A549 (cell line): ENCODE measurements at regions not wholly inside any gene's neighbourhood (a gene's known extent, or its start where the extent isn't known, plus 50 kb on each side); places are given as distances from the start of the nearest gene placed in this dataset.

Experiments used
- ATAC-seq, 2 experiments: fragments of 200-7000 bp in 1 of 2; fragments of >200 bp in 1 of 2; cut with Nextera tagmentation in 1 of 2; cut with Tn5 transposase in 1 of 2; 3 replicates each; pipeline versions ENCODE4 v1.8.0 to v1.9.1; 2018 to 2020; ENCODE audit warnings: mild to moderate bottlenecking in 1 of 2, moderate library complexity in 1 of 2
- CTCF ChIA-PET: fragments of 300-600 bp; sonication (Branson Sonifier 250); formaldehyde crosslinking; extraction: SDS; loops from one replicate; lab custom pipeline; 2021; ENCODE audit warnings: antibody characterized with exemption, inconsistent platforms; lab: Yijun Ruan, JAX
- POLR2A ChIA-PET: fragments of 350-600 bp; formaldehyde crosslinking; extraction: SDS; loops from one replicate; lab custom pipeline; 2021; ENCODE audit warnings: antibody characterized with exemption, inconsistent platforms; lab: Yijun Ruan, JAX
- DNase-seq, 2 experiments: peaks; one replicate each; pipeline versions ENCODE4 v3.0.0 to v3.0.0-alpha.2; 2011 to 2016; ENCODE audit warnings: low read depth in 1 of 2, low spot score in 1 of 2
- FAIRE-seq: peaks from 2 replicates; lab custom pipeline; 2011; peaks lifted over from hg19 to GRCh38; lab: Jason Lieb, UNC
- H3K27ac ChIP-seq, 2 experiments: fragments of >200 bp; sonication (Bioruptor Twin); formaldehyde crosslinking; 3 replicates each; pipeline ENCODE4 v1.5.1; 2016 to 2017
- H3K4me1 ChIP-seq: fragments of >200 bp; sonication (Bioruptor Twin); formaldehyde crosslinking; 3 replicates; pipeline ENCODE4 v1.6.1; 2016
- H3K4me2 ChIP-seq: fragments of >200 bp; sonication (Bioruptor Twin); formaldehyde crosslinking; 3 replicates; pipeline ENCODE4 v1.6.1; 2016
- H3K4me3 ChIP-seq: fragments of >200 bp; sonication (Bioruptor Twin); formaldehyde crosslinking; 3 replicates; pipeline ENCODE4 v1.5.1; 2016
- H3K9me3 ChIP-seq: fragments of >200 bp; sonication (Bioruptor Twin); formaldehyde crosslinking; 3 replicates; pipeline ENCODE4 v1.6.1; 2016
- CBX2 ChIP-seq: fragments of 200-600 bp; sonication (generic); IDR thresholded peaks from 2 replicates; pipeline ENCODE4 v1.6.1; 2016; ENCODE audit warnings: low read depth, mild to moderate bottlenecking, borderline replicate concordance
- CEBPB ChIP-seq, 2 experiments: fragments of >200 bp in 1 of 2; sonication (Bioruptor Twin) in 1 of 2; formaldehyde crosslinking in 1 of 2; IDR thresholded peaks; 2 replicates each; pipeline ENCODE4 v1.6.1; 2012 to 2016
- CHD4 ChIP-seq: fragments of 200-600 bp; sonication (generic); IDR thresholded peaks from 2 replicates; pipeline ENCODE4 v1.6.1; 2016; ENCODE audit warnings: antibody characterized with exemption, mild to moderate bottlenecking, borderline replicate concordance
- EHMT2 ChIP-seq: fragments of 200-600 bp; sonication (generic); IDR thresholded peaks from 2 replicates; pipeline ENCODE4 v1.6.1; 2016; ENCODE audit warnings: antibody characterized with exemption, low read depth, mild to moderate bottlenecking, moderate library complexity
- EP300 ChIP-seq, 2 experiments: fragments of >200 bp; sonication (Bioruptor Twin); formaldehyde crosslinking; IDR thresholded peaks; 2 replicates in 1 of 2; 3 replicates in 1 of 2; pipeline ENCODE4 v1.6.1; 2016 to 2017
- ESRRA ChIP-seq: fragments of 150-350 bp; IDR thresholded peaks from 2 replicates; pipeline ENCODE4 v1.6.1; 2014; ENCODE audit warnings: mild to moderate bottlenecking, low read length, borderline replicate concordance
- FOSB ChIP-seq: fragments of 250-450 bp; sonication (Bioruptor Pico); IDR thresholded peaks from 2 replicates; pipeline ENCODE4 v1.5.0; 2020; ENCODE audit warnings: mild to moderate bottlenecking, moderate library complexity
- FOSL2 ChIP-seq, 2 experiments: fragments of 450-650 bp in 1 of 2; fragments of >200 bp in 1 of 2; sonication (Bioruptor Twin) in 1 of 2; formaldehyde crosslinking; IDR thresholded peaks; 2 replicates each; pipeline versions ENCODE4 v1.5.0 to v1.6.1; 2016 to 2020; ENCODE audit warnings: mild to moderate bottlenecking in 1 of 2, moderate library complexity in 1 of 2
- FOXS1 ChIP-seq: fragments of 250-450 bp; sonication (Bioruptor Pico); IDR thresholded peaks from 2 replicates; pipeline ENCODE4 v1.5.0; 2020; ENCODE audit warnings: mild to moderate bottlenecking, moderate library complexity
- HES2 ChIP-seq: fragments of >200 bp; sonication (Bioruptor Twin); formaldehyde crosslinking; IDR thresholded peaks from 2 replicates; pipeline ENCODE4 v1.6.1; 2016
- HMGXB4 ChIP-seq: fragments of 250-450 bp; sonication (Bioruptor Pico); IDR thresholded peaks from 2 replicates; pipeline ENCODE4 v1.5.0; 2021; ENCODE audit warnings: mild to moderate bottlenecking, moderate library complexity, borderline replicate concordance
- HOXB13 ChIP-seq: fragments of 250-450 bp; sonication (Bioruptor Pico); IDR thresholded peaks from 2 replicates; pipeline ENCODE4 v1.5.0; 2020; ENCODE audit warnings: low read depth, mild to moderate bottlenecking, moderate library complexity
- JUN ChIP-seq, 2 experiments: fragments of >200 bp; sonication (Bioruptor Twin); formaldehyde crosslinking; IDR thresholded peaks; 2 replicates in 1 of 2; 3 replicates in 1 of 2; pipeline ENCODE4 v1.6.1; 2016 to 2017
- JUNB ChIP-seq: fragments of >200 bp; sonication (Bioruptor Twin); formaldehyde crosslinking; IDR thresholded peaks from 2 replicates; pipeline ENCODE4 v1.6.1; 2016
- KDM5A ChIP-seq: fragments of 200-600 bp; sonication (generic); IDR thresholded peaks from 2 replicates; pipeline ENCODE4 v1.6.1; 2016; ENCODE audit warnings: antibody characterized with exemption, mild to moderate bottlenecking
- MAX ChIP-seq: IDR thresholded peaks from 2 replicates; pipeline ENCODE4 v1.6.1; 2012
- MAZ ChIP-seq: fragments of 150-350 bp; IDR thresholded peaks from 2 replicates; pipeline ENCODE4 v1.6.1; 2014; ENCODE audit warnings: antibody characterized with exemption, low read depth, low read length, borderline replicate concordance
- NPAS2 ChIP-seq: fragments of 250-450 bp; sonication (Bioruptor Pico); IDR thresholded peaks from 2 replicates; pipeline ENCODE4 v1.8.0; 2022; ENCODE audit warnings: mild to moderate bottlenecking, moderate library complexity, borderline replicate concordance
- NR3C1 ChIP-seq: fragments of >200 bp; sonication (Bioruptor Twin); formaldehyde crosslinking; IDR thresholded peaks from 3 replicates; pipeline ENCODE4 v1.6.1; 2017
- PBX3 ChIP-seq: IDR thresholded peaks from 2 replicates; pipeline ENCODE4 v1.6.1; 2012
- RFX5 ChIP-seq: fragments of 450-650 bp; IDR thresholded peaks from 2 replicates; pipeline ENCODE4 v1.7.1; 2014; ENCODE audit warnings: antibody characterized with exemption, mild to moderate bottlenecking, moderate library complexity
- ZC3H11A ChIP-seq: fragments of 450-650 bp; IDR thresholded peaks from 2 replicates; pipeline ENCODE4 v1.6.1; 2014; ENCODE audit warnings: antibody characterized with exemption, mild to moderate bottlenecking
- ZFP36 ChIP-seq: fragments of 450-650 bp; IDR thresholded peaks from 2 replicates; pipeline ENCODE4 v1.6.1; 2014; ENCODE audit warnings: borderline replicate concordance; ENCODE audit not compliant: partially characterized antibody
- ZNF302 ChIP-seq: fragments of 250-450 bp; sonication (Bioruptor Pico); IDR thresholded peaks from 2 replicates; pipeline ENCODE4 v1.9.0; 2021; ENCODE audit warnings: inconsistent platforms, mild to moderate bottlenecking, moderate library complexity
- WGBS: methylation state at CpG from one replicate; pipeline ENCODE4 v1.1.6; 2017; ENCODE audit errors: missing lambda C conversion rate; 5-methylcytosine and 5-hydroxymethylcytosine counted together

GRCh38 chr2:140027320-140027719 is 1247.1 kb upstream of the NXPH2 start:
- no peak for FAIRE-seq
- WGBS = 55% methylated on average over 7 of the region's 7 CpGs
- no peak overlapping the region for H3K4me3 ChIP-seq
- ChIA-PET POLR2A (no interaction called here), CTCF (no interaction called here)
- no peak overlapping the region for H3K4me2 ChIP-seq
- no peaks in the 10 kb centered on the region; the same call in 2 of the 3 replicates for H3K9me3 ChIP-seq
- peak in 1 of 2 experiments; percentile 2 for DNase-seq
- no peaks in the 10 kb centered on the region for H3K4me1 ChIP-seq
- TF ChIP-seq NPAS2 (CRISPR knock-in tag) (no peak), JUN (IDR thresholded peaks at IDR 0.05) (no peak), MAX (no peak), CEBPB (IDR thresholded peaks at IDR 0.05) (no peak), ESRRA (no peak), FOSB (CRISPR knock-in tag) (no peak), MAZ (no peak), EHMT2 (no peak), FOXS1 (CRISPR knock-in tag) (no peak), EP300 (IDR thresholded peaks at IDR 0.05) (no peak), KDM5A (no peak), ZC3H11A (no peak), ZFP36 (no peak), HES2 (no peak), CHD4 (no peak), CBX2 (no peak), ZNF302 (no peak), FOSL2 (IDR thresholded peaks at IDR 0.05) (no peak), FOSL2 (CRISPR knock-in tag; IDR thresholded peaks at IDR 0.05) (no peak)
- no peak overlapping the region for H3K27ac ChIP-seq
- no peak for ATAC-seq

GRCh38 chr2:140023291-140023690 is 1243.1 kb upstream of the NXPH2 start:
- DNase-seq = no peak
- 3% methylated on average over 2 of the region's 2 CpGs for whole genome bisulfite sequencing
- no peak for FAIRE-seq
- ATAC-seq = no peak
- ChIA-PET POLR2A (no interaction called here), CTCF (no interaction called here)
- Histone ChIP-seq H3K27ac (no peak overlapping the region), H3K4me2 (no peak overlapping the region), H3K9me3 (no peaks in the 10 kb centered on the region), H3K4me1 (no peaks in the 10 kb centered on the region), H3K4me3 (no peak overlapping the region)
- TF ChIP-seq CBX2 (no peak), HMGXB4 (CRISPR knock-in tag) (no peak)

GRCh38 chr2:140018541-140018940 is 1238.4 kb upstream of the NXPH2 start:
- POLR2A ChIA-PET = no interaction called here
- 0% methylated on average over 2 of the region's 2 CpGs for WGBS
- FAIRE-seq (no peak), DNase-seq (no peak), ATAC-seq (no peak)
- Histone ChIP-seq H3K9me3 (no peaks in the 10 kb centered on the region), H3K4me3 (no peak overlapping the region), H3K4me1 (no peaks in the 10 kb centered on the region), H3K27ac (no peak overlapping the region), H3K4me2 (no peak overlapping the region)
- TF ChIP-seq JUNB (no peak), HOXB13 (no peak), ZNF302 (no peak), NR3C1 (no peak), RFX5 (no peak), PBX3 (no peak)
- CTCF ChIA-PET = no interaction called here
